ENCODE measurements at regions not wholly inside any gene's neighbourhood (a gene's known extent, or its start where the extent isn't known, plus 50 kb on each side); places are given as distances from the start of the nearest gene placed in this dataset.
"Not testable (repeated sequence)": the region's sequence is repeated elsewhere in the genome, so short reads cannot be mapped to it uniquely, and the experiment has no call there.

GRCh38 chr2:132270255-132270654 lies 108.5 kb upstream of the ANKRD30BL start:
- FAIRE-seq (no peak), DNase-seq (ENCODE audit: insufficient read length, low spot score) (no peak)
- TF ChIP-seq CTCF (IDR thresholded peaks at IDR 0.05; ENCODE audit: insufficient read depth, missing control alignments), result no peak

DNA sequence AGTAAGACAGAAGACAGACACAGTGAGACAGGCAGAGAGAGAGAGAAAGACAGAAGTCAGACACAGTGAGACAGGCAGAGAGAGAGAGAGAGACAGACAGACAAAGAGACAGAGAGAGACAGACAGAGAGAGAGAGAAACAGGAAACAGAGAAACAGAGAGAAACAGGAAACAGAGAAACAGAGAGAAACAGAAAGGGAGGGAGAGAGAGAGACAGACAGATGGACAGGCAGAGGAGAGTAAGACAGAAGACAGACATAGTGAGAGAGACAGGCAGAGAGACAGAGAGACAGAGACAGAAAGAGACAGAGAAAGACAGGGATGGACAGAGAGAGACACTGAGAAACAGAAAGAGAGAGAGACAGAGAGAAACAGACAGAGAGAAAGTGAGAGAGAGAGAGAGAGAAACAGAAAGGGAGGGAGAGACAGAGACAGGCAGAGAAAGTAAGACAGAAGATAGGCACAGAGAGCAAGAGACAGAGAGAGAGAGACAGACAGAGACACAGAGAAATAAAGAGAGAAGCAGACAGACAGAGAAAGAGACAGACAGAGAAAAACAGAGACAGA lies 109.3 kb upstream of the ANKRD30BL start:
- TF ChIP-seq CTCF (IDR thresholded peaks at IDR 0.05; ENCODE audit: insufficient read depth, missing control alignments), result no peak
- no peak for DNase-seq (ENCODE audit: insufficient read length, low spot score)
- FAIRE-seq, result no peak

DNA sequence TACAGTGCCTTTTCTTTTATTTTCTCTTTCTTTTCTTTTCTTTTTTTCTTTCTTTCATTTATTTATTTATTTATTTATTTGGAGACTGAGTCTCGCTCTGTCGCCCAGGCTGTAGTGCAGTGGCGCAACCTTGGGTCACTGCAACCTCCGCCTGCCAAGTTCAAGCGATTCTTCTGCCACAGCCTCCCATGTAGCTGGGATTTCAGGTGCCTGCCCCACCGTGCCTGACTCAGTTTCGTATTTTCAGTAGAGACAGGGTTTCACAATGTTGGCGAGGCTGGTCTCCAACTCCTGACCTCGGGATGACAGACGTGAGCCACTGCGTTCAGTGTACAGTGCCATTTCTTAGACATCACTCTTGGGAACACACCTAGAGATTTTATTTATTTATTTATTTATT lies 110.0 kb upstream of the ANKRD30BL start:
- DNase-seq (ENCODE audit: insufficient read length, low spot score); FAIRE-seq: not testable (repeated sequence)

DNA sequence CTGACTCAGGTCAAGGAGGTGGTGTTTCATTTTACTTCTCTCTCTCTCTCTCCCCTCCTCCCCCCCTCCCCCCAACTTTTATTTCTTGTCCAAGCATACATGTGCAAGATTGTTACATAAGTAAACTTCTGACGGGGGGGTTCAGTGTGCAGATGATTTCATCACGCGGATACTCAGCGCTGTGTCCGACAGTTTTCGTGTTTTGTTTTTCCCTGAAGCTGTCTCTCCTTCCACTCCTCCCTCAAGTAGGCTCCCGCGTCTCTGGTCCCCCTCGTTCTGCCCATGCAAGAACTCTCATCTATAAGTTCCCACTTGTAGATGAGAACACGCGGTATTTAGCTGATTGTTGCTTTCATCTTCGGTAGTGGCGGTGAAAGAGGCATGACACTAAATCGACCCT lies 111.0 kb upstream of the ANKRD30BL start:
- DNase-seq (ENCODE audit: insufficient read length, low spot score), result no peak
- FAIRE-seq, result no peak
- no peak for TF ChIP-seq CTCF (IDR thresholded peaks at IDR 0.05; ENCODE audit: insufficient read depth, missing control alignments)

GRCh38 chr2:132273585-132273984 lies 111.8 kb upstream of the ANKRD30BL start:
- DNase-seq (ENCODE audit: insufficient read length, low spot score); FAIRE-seq: not testable (repeated sequence)

- no peak for TF ChIP-seq CTCF (IDR thresholded peaks at IDR 0.05; ENCODE audit: insufficient read depth, missing control alignments)
- FAIRE-seq, result no peak
- no peak for DNase-seq (ENCODE audit: insufficient read length, low spot score)
Observed at GRCh38 chr2:132274000-132274399, 112.2 kb upstream of the ANKRD30BL start.

- DNase-seq (ENCODE audit: insufficient read length, low spot score), result no peak
Observed at GRCh38 chr2:132275396-132275795, 113.6 kb upstream of the ANKRD30BL start.

DNA sequence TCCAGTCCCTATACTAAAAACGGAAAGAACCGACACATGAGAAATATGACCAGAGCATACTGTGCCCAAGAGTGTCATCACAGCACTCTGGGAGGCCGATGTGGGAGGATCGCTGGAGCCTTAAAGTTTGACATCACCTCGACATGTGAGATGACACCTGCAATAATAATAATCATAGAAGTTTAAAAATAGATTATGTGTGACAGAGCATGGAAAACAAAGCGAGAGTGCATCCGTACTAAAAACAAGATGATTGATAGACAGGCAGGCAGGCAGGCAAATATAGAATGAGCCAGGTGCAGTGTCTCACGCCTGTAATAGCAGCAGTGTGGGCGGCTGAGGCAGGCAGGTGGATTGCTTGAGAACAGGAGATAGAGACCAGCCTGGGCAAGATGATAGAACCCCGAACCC lies 114.8 kb upstream of the ANKRD30BL start:
- DNase-seq (ENCODE audit: insufficient read length, low spot score), result no peak
- no peak for FAIRE-seq

More at GRCh38 chr2:132275396-132275795, 113.6 kb upstream of the ANKRD30BL start:
- no peak for TF ChIP-seq CTCF (IDR thresholded peaks at IDR 0.05; ENCODE audit: insufficient read depth, missing control alignments)
- no peak for FAIRE-seq

More for the DNA sequence above, 114.8 kb upstream of the ANKRD30BL start:
- no peak for TF ChIP-seq CTCF (IDR thresholded peaks at IDR 0.05; ENCODE audit: insufficient read depth, missing control alignments)

All from D721Med (cell line).